ENCODE measurements at regions not wholly inside any gene's neighbourhood (a gene's known extent, or its start where the extent isn't known, plus 50 kb on each side); places are given as distances from the start of the nearest gene placed in this dataset.

DNA sequence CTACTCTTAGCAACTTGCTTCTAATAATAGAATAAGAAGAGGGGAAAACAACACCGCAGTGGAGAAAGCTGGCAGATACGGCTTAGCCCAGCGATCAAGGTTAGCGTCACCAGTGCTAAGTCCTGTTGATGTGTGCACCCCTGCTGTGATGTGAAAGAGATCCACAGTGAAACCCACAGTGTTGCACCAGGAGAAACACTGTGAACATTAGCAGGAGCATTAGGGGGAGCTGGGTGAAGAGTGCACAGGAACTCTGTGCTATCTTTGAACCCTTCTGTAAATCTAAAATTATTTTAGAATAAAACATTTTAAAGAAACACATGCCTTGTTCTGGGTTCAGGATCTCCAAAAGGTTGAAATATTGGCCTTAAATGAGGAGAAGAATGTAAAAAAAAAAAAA lies 154.1 kb upstream of the UNC5B start:
- ATAC-seq (ENCODE audit: poor library complexity) (no peak), DNase-seq (no peak)
- Mint-ChIP-seq H3K9me3 (no peaks in the 10 kb centered on the region), H3K27me3 (no peaks in the 10 kb centered on the region), H3K4me1 (ENCODE audit: low read depth) (no peaks in the 10 kb centered on the region), H3K27ac (no peak overlapping the region), H3K4me3 (no peak overlapping the region), H3K36me3 (ENCODE audit: low read depth) (no peaks in the 10 kb centered on the region)
- H3K36me3 ChIP-seq (ENCODE audit: insufficient read depth, low read length): no peaks in the 10 kb centered on the region
- H3K27ac ChIP-seq (ENCODE audit: low read depth in 1 of 2, low read length in 2 of 2): no peak overlapping the region
- H3K4me1 ChIP-seq (ENCODE audit: insufficient read depth, low read length): no peaks in the 10 kb centered on the region
- H3K9me3 ChIP-seq (ENCODE audit: control insufficient read depth in 1 of 2, insufficient read depth in 1 of 2, low read length in 2 of 2): no peaks in the 10 kb centered on the region
- POLR2A ChIA-PET: no interaction called here
- CTCF ChIA-PET: interaction anchor here (0.7 kb wide), 1 partner anchor 345 kb away, joined by 3 read pairs; no protein-coding TSS in a partner anchor
- intact Hi-C loops (cut with DNase I, micrococcal nuclease): no loop called here
- no peak overlapping the region for H3K4me3 ChIP-seq (ENCODE audit: low read length)
- TF ChIP-seq, protein P1, sequence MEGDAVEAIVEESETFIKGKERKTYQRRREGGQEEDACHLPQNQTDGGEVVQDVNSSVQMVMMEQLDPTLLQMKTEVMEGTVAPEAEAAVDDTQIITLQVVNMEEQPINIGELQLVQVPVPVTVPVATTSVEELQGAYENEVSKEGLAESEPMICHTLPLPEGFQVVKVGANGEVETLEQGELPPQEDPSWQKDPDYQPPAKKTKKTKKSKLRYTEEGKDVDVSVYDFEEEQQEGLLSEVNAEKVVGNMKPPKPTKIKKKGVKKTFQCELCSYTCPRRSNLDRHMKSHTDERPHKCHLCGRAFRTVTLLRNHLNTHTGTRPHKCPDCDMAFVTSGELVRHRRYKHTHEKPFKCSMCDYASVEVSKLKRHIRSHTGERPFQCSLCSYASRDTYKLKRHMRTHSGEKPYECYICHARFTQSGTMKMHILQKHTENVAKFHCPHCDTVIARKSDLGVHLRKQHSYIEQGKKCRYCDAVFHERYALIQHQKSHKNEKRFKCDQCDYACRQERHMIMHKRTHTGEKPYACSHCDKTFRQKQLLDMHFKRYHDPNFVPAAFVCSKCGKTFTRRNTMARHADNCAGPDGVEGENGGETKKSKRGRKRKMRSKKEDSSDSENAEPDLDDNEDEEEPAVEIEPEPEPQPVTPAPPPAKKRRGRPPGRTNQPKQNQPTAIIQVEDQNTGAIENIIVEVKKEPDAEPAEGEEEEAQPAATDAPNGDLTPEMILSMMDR (IDR thresholded peaks at IDR 0.05): no peak
- H3K27me3 ChIP-seq (ENCODE audit: control insufficient read depth in 1 of 2, insufficient read depth in 2 of 2, low read length in 2 of 2): peaks cover 0 to 3% of the 10 kb centered on the region in 2 experiments

DNA sequence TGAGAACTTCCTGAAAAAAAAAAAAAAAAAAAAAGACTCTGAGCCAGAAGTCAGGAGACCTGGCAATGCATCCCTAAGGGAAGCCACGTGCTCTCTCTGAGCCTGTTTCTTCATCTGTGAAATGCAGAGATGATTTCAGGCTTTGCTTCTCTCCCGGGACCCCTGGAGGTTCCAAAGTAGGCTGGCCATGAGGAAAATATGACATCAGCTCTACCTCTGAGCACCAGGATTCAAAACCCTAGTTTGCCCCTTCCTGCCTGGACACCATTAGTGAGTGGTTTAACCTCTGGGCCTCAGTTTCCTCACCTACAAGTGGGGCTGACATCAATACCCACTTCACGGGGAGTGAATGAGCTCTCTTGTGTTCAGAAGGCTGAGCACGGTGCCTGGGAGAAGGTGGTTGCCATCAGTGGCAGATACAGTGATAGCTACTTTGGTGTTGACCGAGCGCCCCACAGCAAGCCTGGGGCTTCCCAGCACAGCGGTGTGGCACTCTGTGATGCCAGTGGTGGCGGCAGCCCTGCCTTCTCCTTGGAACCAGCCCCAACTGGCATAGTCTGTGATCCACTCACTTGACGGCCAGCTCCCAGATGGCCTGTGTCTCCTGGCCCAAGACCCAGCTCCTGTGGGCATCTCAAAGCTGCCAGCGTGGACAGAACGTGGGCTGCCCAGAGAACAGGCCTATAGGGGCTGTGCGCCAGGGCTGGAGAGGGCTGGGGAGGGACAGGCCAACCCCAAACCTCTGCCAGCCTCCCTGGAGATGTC lies 153.1 kb upstream of the UNC5B start:
- ChIA-PET POLR2A (no interaction called here), CTCF (no interaction called here)
- Histone ChIP-seq H3K27ac (ENCODE audit: low read depth in 1 of 2, low read length in 2 of 2) (no peak overlapping the region), H3K27me3 (ENCODE audit: control insufficient read depth in 1 of 2, insufficient read depth in 2 of 2, low read length in 2 of 2) (no peaks in the 10 kb centered on the region), H3K36me3 (ENCODE audit: insufficient read depth, low read length) (no peaks in the 10 kb centered on the region), H3K4me1 (ENCODE audit: insufficient read depth, low read length) (no peaks in the 10 kb centered on the region), H3K9me3 (ENCODE audit: control insufficient read depth in 1 of 2, insufficient read depth in 1 of 2, low read length in 2 of 2) (no peaks in the 10 kb centered on the region), H3K4me3 (ENCODE audit: low read length) (no peak overlapping the region)
- Mint-ChIP-seq H3K36me3 (ENCODE audit: low read depth) (no peaks in the 10 kb centered on the region), H3K9me3 (no peaks in the 10 kb centered on the region), H3K27me3 (no peaks in the 10 kb centered on the region), H3K27ac (no peak overlapping the region), H3K4me3 (no peak overlapping the region), H3K4me1 (ENCODE audit: low read depth) (no peaks in the 10 kb centered on the region)
- DNase-seq (no peak), ATAC-seq (ENCODE audit: poor library complexity) (no peak)
- intact Hi-C loops (cut with DNase I, micrococcal nuclease): no loop called here
- TF ChIP-seq, protein P1 (IDR thresholded peaks at IDR 0.05): no peak

DNA sequence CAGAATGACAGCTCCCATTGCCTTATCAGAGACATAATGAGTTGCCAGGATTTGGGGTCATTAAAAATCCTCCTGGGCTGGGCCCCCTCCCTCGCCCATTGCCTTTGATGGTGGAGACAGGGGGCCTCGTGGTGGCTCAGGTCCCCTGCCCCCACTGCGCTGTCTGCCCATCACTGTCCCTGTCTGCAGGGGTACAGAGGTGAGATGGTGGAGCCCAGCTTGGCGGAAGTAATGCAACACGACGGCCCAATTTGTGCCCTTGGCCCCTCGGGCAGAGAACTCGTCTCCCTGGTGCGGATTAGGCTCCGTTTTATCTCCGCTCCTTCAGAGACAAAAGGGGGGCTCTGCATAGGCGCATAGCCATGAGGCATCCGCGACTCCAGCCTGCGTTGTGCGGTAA lies 152.4 kb upstream of the UNC5B start:
- H3K4me1 Mint-ChIP-seq (ENCODE audit: low read depth): no peaks in the 10 kb centered on the region
- no peaks in the 10 kb centered on the region for H3K27me3 ChIP-seq (ENCODE audit: control insufficient read depth in 1 of 2, insufficient read depth in 2 of 2, low read length in 2 of 2)
- ATAC-seq (ENCODE audit: poor library complexity) (no peak), DNase-seq (no peak)
- no peaks in the 10 kb centered on the region for H3K9me3 Mint-ChIP-seq
- no peaks in the 10 kb centered on the region for H3K36me3 ChIP-seq (ENCODE audit: insufficient read depth, low read length)
- H3K9me3 ChIP-seq (ENCODE audit: control insufficient read depth in 1 of 2, insufficient read depth in 1 of 2, low read length in 2 of 2): no peaks in the 10 kb centered on the region
- no peak overlapping the region for H3K27ac ChIP-seq (ENCODE audit: low read depth in 1 of 2, low read length in 2 of 2)
- CTCF ChIA-PET: no interaction called here
- no peaks in the 10 kb centered on the region for H3K27me3 Mint-ChIP-seq
- H3K4me3 Mint-ChIP-seq: no peak overlapping the region
- no peaks in the 10 kb centered on the region for H3K36me3 Mint-ChIP-seq (ENCODE audit: low read depth)
- H3K4me1 ChIP-seq (ENCODE audit: insufficient read depth, low read length): no peaks in the 10 kb centered on the region
- TF ChIP-seq, protein P1 (IDR thresholded peaks at IDR 0.05): no peak
- H3K27ac Mint-ChIP-seq: no peak overlapping the region
- intact Hi-C loops (cut with DNase I, micrococcal nuclease): no loop called here
- no peak overlapping the region for H3K4me3 ChIP-seq (ENCODE audit: low read length)
- POLR2A ChIA-PET: no interaction called here

Measured in CD4-positive, alpha-beta T cell (primary cell).